ENCODE measurements at regions not wholly inside any gene's neighbourhood (a gene's known extent, or its start where the extent isn't known, plus 50 kb on each side); places are given as distances from the start of the nearest gene placed in this dataset.

DNA sequence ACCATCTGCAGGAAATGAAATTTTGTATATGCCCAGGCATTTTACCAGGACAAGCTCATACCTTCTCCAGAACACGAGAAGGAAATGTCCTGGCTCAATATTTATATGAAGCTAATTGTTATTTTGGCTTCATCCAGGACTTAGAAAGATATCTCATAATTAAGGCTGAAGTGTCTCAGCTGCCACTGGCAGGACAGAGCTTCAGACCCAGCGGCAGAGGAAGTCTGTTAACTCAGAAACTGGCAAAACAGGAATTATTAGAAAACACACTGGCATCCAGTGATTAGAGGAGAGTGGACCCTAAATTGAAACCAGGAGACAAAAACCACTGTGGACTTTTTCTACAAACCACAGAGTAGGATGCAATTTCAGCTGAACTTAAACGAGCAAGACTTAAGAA, 329.7 kb downstream of the CYRIA start:
- Histone ChIP-seq H3K27ac (ENCODE audit: low read depth, low read length) (no peak overlapping the region), H3K9me3 (ENCODE audit: control insufficient read depth in 2 of 3, low read length in 3 of 3) (no peaks in the 10 kb centered on the region), H3K27me3 (ENCODE audit: control insufficient read depth in 2 of 2, insufficient read depth in 2 of 2, low read length in 2 of 2) (no peaks in the 10 kb centered on the region), H3K4me3 (ENCODE audit: low read length) (no peak overlapping the region), H3K4me1 (ENCODE audit: control insufficient read depth in 2 of 2, insufficient read depth in 2 of 2, low read length in 2 of 2) (no peaks in the 10 kb centered on the region), H3K36me3 (ENCODE audit: control insufficient read depth in 2 of 3, insufficient read depth in 3 of 3, low read length in 3 of 3) (no peaks in the 10 kb centered on the region)
- intact Hi-C loops (cut with micrococcal nuclease), result no loop called here
- ATAC-seq (no peak), DNase-seq (no peak)
- Mint-ChIP-seq H3K27ac (no peak overlapping the region), H3K4me1 (no peaks in the 10 kb centered on the region), H3K4me3 (no peak overlapping the region), H3K27me3 (peaks cover 0 to 8% (median 4%) of the 10 kb centered on the region in 5 donors), H3K9me3 (peaks cover 0 to 29% (median 14%) of the 10 kb centered on the region in 11 donors), H3K36me3 (no peaks in the 10 kb centered on the region)
- CTCF ChIA-PET, result no interaction called here
- POLR2A ChIA-PET, result no interaction called here

DNA sequence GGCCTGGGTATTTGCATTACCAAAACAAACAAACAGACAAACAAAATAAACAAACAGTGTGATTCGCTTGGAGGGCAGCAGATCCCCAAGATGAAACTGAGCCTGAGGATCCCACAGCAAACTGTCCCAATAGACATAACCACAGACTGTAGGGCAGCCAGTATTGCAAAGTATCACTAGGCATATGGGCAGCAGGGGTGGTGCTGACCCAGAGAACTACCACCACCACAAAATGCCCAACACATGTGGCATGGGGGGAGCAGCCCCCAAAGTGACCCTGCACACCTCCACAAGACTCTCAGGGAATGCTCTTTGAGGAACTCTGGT, 330.1 kb downstream of the CYRIA start:
- Histone ChIP-seq H3K27ac (ENCODE audit: low read depth, low read length) (no peak overlapping the region), H3K36me3 (ENCODE audit: control insufficient read depth in 2 of 3, insufficient read depth in 3 of 3, low read length in 3 of 3) (no peaks in the 10 kb centered on the region), H3K4me3 (ENCODE audit: low read length) (no peak overlapping the region), H3K9me3 (ENCODE audit: control insufficient read depth in 2 of 3, low read length in 3 of 3) (no peaks in the 10 kb centered on the region), H3K4me1 (ENCODE audit: control insufficient read depth in 2 of 2, insufficient read depth in 2 of 2, low read length in 2 of 2) (no peaks in the 10 kb centered on the region), H3K27me3 (ENCODE audit: control insufficient read depth in 2 of 2, insufficient read depth in 2 of 2, low read length in 2 of 2) (no peaks in the 10 kb centered on the region)
- peaks cover 0 to 29% (median 14%) of the 10 kb centered on the region in 11 donors for H3K9me3 Mint-ChIP-seq
- H3K27me3 Mint-ChIP-seq, result peaks cover 0 to 8% (median 4%) of the 10 kb centered on the region in 5 donors
- ATAC-seq, result no peak
- intact Hi-C loops (cut with micrococcal nuclease), result no loop called here
- H3K27ac Mint-ChIP-seq, result no peak overlapping the region
- no peaks in the 10 kb centered on the region for H3K4me1 Mint-ChIP-seq
- ChIA-PET CTCF (no interaction called here), POLR2A (no interaction called here)
- H3K4me3 Mint-ChIP-seq, result no peak overlapping the region
- no peaks in the 10 kb centered on the region for H3K36me3 Mint-ChIP-seq
- no peak for DNase-seq

DNA sequence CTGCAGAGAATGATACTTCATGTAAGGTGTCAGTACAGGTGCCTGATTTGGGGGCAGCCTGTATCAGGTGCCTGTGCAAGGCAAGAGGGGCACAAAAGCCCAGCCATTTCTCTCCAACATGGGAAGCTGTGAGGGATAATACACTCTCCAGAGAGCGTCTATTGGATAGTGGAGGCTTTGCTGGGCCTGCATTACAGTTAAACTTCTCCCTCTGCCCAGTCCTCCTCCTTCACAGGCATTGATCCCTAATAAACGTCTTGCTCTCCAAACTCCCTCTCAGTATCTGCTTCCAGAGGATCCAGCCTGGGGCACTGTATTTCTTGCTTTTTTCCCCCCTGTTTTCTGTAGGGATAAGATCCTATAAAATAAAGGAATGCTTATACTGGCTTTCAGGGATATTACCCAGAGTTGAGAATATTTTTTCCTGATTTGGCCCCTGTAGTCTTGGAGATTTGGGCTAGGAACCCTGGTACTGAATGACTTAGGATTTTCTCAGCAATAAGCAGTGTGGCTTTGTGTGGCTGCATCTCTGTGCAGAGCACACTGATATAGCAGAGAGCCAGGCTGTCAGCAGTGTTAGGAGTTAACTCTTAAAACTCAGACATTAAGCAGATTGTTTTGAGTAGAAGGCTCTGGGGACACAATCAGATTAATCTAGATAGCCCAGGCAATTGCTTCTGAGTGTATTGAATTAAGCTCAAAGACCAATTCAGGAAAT, 330.6 kb downstream of the CYRIA start:
- intact Hi-C loops (cut with micrococcal nuclease), result no loop called here
- Histone ChIP-seq H3K4me3 (ENCODE audit: low read length) (no peak overlapping the region), H3K27me3 (ENCODE audit: control insufficient read depth in 2 of 2, insufficient read depth in 2 of 2, low read length in 2 of 2) (no peaks in the 10 kb centered on the region), H3K36me3 (ENCODE audit: control insufficient read depth in 2 of 3, insufficient read depth in 3 of 3, low read length in 3 of 3) (no peaks in the 10 kb centered on the region), H3K9me3 (ENCODE audit: control insufficient read depth in 2 of 3, low read length in 3 of 3) (no peaks in the 10 kb centered on the region), H3K4me1 (ENCODE audit: control insufficient read depth in 2 of 2, insufficient read depth in 2 of 2, low read length in 2 of 2) (no peaks in the 10 kb centered on the region), H3K27ac (ENCODE audit: low read depth, low read length) (no peak overlapping the region)
- ChIA-PET CTCF (no interaction called here), POLR2A (no interaction called here)
- no peak overlapping the region for H3K4me3 Mint-ChIP-seq
- no peaks in the 10 kb centered on the region for H3K4me1 Mint-ChIP-seq
- no peak for DNase-seq
- no peak overlapping the region for H3K27ac Mint-ChIP-seq
- peaks cover 0 to 27% (median 12%) of the 10 kb centered on the region in 11 donors for H3K9me3 Mint-ChIP-seq
- ATAC-seq, result no peak
- no peaks in the 10 kb centered on the region for H3K36me3 Mint-ChIP-seq
- H3K27me3 Mint-ChIP-seq, result peaks cover 0 to 8% (median 4%) of the 10 kb centered on the region in 5 donors

DNA sequence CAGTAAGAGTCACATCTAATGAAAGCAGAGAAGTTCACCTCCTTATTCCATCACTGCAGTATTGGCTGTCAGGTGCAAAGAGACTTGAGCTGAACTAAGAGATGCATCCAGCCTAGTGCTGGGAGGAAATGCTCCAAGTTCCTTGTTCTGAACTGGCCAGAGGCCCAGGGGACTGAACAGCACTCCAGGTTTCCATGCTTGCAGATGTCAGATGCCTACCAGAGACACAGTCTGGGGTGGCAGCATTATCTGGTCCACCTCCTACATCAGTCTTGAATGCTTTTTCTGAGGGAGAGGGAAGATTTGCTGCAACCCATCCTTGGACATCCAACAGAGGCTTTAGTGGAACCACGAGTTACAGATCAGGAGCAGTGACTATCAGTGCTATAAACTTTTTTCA, 331.3 kb downstream of the CYRIA start:
- Histone ChIP-seq H3K27me3 (ENCODE audit: control insufficient read depth in 2 of 2, insufficient read depth in 2 of 2, low read length in 2 of 2) (no peaks in the 10 kb centered on the region), H3K36me3 (ENCODE audit: control insufficient read depth in 2 of 3, insufficient read depth in 3 of 3, low read length in 3 of 3) (no peaks in the 10 kb centered on the region), H3K27ac (ENCODE audit: low read depth, low read length) (no peak overlapping the region), H3K9me3 (ENCODE audit: control insufficient read depth in 2 of 3, low read length in 3 of 3) (no peaks in the 10 kb centered on the region), H3K4me3 (ENCODE audit: low read length) (no peak overlapping the region), H3K4me1 (ENCODE audit: control insufficient read depth in 2 of 2, insufficient read depth in 2 of 2, low read length in 2 of 2) (no peaks in the 10 kb centered on the region)
- peaks cover 0 to 20% (median 6%) of the 10 kb centered on the region in 11 donors for H3K9me3 Mint-ChIP-seq
- ATAC-seq, result no peak
- no peaks in the 10 kb centered on the region for H3K4me1 Mint-ChIP-seq
- intact Hi-C loops (cut with micrococcal nuclease), result no loop called here
- POLR2A ChIA-PET, result no interaction called here
- no peak overlapping the region for H3K4me3 Mint-ChIP-seq
- DNase-seq, result no peak
- peaks cover 0 to 8% (median 4%) of the 10 kb centered on the region in 5 donors for H3K27me3 Mint-ChIP-seq
- no peak overlapping the region for H3K27ac Mint-ChIP-seq
- CTCF ChIA-PET, result no interaction called here
- no peaks in the 10 kb centered on the region for H3K36me3 Mint-ChIP-seq

DNA sequence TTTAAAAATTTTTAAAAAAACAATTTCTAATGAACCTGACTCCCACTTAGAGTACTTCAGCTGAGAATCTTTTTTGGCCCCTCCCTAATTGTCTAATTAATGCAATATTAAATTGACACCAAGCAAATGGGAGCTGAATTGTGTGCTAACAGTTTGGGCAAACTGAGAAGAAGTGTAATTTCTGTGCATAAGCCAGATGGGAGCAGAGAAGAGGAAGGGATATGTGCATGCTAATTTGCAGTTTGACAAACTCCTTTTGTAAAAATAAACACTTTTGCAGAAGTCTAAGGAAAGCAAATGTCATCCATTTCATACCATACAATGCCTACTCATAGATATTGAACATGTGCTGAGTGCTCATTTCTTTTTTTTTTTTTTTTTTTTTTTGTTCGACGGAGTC, 332.0 kb downstream of the CYRIA start:
- Histone ChIP-seq H3K9me3 (ENCODE audit: control insufficient read depth in 2 of 3, low read length in 3 of 3) (no peaks in the 10 kb centered on the region), H3K4me3 (ENCODE audit: low read length) (no peak overlapping the region), H3K27me3 (ENCODE audit: control insufficient read depth in 2 of 2, insufficient read depth in 2 of 2, low read length in 2 of 2) (no peaks in the 10 kb centered on the region), H3K36me3 (ENCODE audit: control insufficient read depth in 2 of 3, insufficient read depth in 3 of 3, low read length in 3 of 3) (no peaks in the 10 kb centered on the region), H3K4me1 (ENCODE audit: control insufficient read depth in 2 of 2, insufficient read depth in 2 of 2, low read length in 2 of 2) (no peaks in the 10 kb centered on the region), H3K27ac (ENCODE audit: low read depth, low read length) (no peak overlapping the region)
- ChIA-PET POLR2A (no interaction called here), CTCF (no interaction called here)
- intact Hi-C loops (cut with micrococcal nuclease), result no loop called here
- Mint-ChIP-seq H3K27me3 (peaks cover 0 to 8% (median 4%) of the 10 kb centered on the region in 5 donors), H3K4me3 (no peak overlapping the region), H3K4me1 (no peaks in the 10 kb centered on the region), H3K27ac (no peak overlapping the region), H3K9me3 (peaks cover 0 to 14% (median 4%) of the 10 kb centered on the region in 11 donors), H3K36me3 (no peaks in the 10 kb centered on the region)
- ATAC-seq (no peak), DNase-seq (no peak)

DNA sequence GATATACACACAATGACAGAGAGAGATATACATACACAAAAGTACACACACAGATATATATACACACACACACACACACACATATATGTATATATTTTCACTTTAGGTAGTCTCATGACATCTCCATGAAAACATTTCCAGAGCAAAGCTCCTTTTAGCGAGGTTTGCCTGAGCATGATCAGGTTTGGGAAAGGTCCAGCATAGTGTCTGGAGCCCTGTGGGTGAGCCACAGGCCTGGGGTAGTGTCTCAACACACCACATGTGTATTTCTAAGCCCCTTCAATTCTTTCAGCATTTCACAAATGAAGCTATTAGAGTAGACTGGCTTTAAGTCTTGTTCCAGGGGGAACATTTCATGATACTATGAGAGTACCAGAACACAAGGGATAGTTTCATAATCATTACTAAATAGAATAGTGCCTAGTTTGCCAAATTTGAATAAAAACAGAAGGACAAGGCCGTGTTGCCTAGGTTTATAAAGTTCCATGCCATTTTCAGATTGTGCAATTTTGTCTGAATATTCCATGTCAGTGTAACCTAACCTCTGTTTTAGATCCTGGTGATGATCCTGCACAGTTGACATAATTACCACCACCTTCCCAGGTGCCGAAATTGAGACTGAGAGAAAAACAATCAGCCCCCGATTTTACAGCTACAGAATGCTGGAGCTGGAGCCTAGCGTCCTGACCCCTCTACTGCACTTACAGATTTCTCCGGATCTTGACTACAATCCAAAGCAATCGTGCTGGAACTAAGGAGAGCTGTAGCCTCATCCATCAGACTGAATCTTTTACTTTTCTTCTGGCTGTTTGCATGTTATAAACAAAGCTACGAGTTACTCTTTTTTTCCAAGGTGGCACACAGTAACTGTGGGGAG, 332.7 kb downstream of the CYRIA start:
- CTCF ChIA-PET, result no interaction called here
- no peak overlapping the region for H3K4me3 Mint-ChIP-seq
- no peaks in the 10 kb centered on the region for H3K9me3 ChIP-seq (ENCODE audit: control insufficient read depth in 2 of 3, low read length in 3 of 3)
- DNase-seq, result no peak
- H3K36me3 Mint-ChIP-seq, result no peaks in the 10 kb centered on the region
- no peak overlapping the region for H3K4me3 ChIP-seq (ENCODE audit: low read length)
- H3K36me3 ChIP-seq (ENCODE audit: control insufficient read depth in 2 of 3, insufficient read depth in 3 of 3, low read length in 3 of 3), result no peaks in the 10 kb centered on the region
- peaks cover 0 to 8% (median 0%) of the 10 kb centered on the region in 11 donors for H3K9me3 Mint-ChIP-seq
- H3K4me1 ChIP-seq (ENCODE audit: control insufficient read depth in 2 of 2, insufficient read depth in 2 of 2, low read length in 2 of 2), result no peaks in the 10 kb centered on the region
- POLR2A ChIA-PET, result no interaction called here
- peak; percentile 22 for ATAC-seq
- H3K4me1 Mint-ChIP-seq, result no peaks in the 10 kb centered on the region
- H3K27me3 ChIP-seq (ENCODE audit: control insufficient read depth in 2 of 2, insufficient read depth in 2 of 2, low read length in 2 of 2), result no peaks in the 10 kb centered on the region
- no peak overlapping the region for H3K27ac Mint-ChIP-seq
- intact Hi-C loops (cut with micrococcal nuclease), result no loop called here
- peaks cover 0 to 5% (median 4%) of the 10 kb centered on the region in 5 donors for H3K27me3 Mint-ChIP-seq
- no peak overlapping the region for H3K27ac ChIP-seq (ENCODE audit: low read depth, low read length)

DNA sequence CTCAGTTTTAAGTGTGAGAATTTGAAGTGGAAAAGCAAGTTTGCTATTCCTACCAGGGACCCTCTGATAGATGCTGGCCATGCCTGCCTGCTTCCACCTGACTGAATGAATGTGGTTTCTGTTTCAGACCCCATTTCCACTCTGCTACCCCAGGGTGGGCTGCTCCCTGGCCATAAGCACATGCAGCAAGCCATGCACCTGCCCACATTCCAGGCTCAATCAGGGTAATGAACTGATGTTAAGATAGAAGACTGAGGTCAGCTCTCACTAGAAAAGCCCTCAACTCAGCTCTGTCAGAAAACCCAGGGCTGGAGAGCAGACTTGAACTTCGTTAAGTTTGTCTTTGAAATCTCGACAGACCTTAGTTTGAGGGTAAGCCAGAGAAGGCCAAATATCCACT, 333.9 kb downstream of the CYRIA start:
- DNase-seq (no peak), ATAC-seq (no peak)
- Histone ChIP-seq H3K36me3 (ENCODE audit: control insufficient read depth in 2 of 3, insufficient read depth in 3 of 3, low read length in 3 of 3) (no peaks in the 10 kb centered on the region), H3K27me3 (ENCODE audit: control insufficient read depth in 2 of 2, insufficient read depth in 2 of 2, low read length in 2 of 2) (no peaks in the 10 kb centered on the region), H3K27ac (ENCODE audit: low read depth, low read length) (no peak overlapping the region), H3K9me3 (ENCODE audit: control insufficient read depth in 2 of 3, low read length in 3 of 3) (no peaks in the 10 kb centered on the region), H3K4me3 (ENCODE audit: low read length) (no peak overlapping the region), H3K4me1 (ENCODE audit: control insufficient read depth in 2 of 2, insufficient read depth in 2 of 2, low read length in 2 of 2) (no peaks in the 10 kb centered on the region)
- peaks cover 0 to 6% (median 0%) of the 10 kb centered on the region in 11 donors for H3K9me3 Mint-ChIP-seq
- ChIA-PET POLR2A (no interaction called here), CTCF (no interaction called here)
- no peaks in the 10 kb centered on the region for H3K4me1 Mint-ChIP-seq
- intact Hi-C loops (cut with micrococcal nuclease), result no loop called here
- H3K4me3 Mint-ChIP-seq, result no peak overlapping the region
- no peak overlapping the region for H3K27ac Mint-ChIP-seq
- peaks cover 0 to 5% (median 3%) of the 10 kb centered on the region in 5 donors for H3K27me3 Mint-ChIP-seq
- H3K36me3 Mint-ChIP-seq, result no peaks in the 10 kb centered on the region

Data from naive thymus-derived CD4-positive, alpha-beta T cell (primary cell).